ENCODE measurements at regions not wholly inside any gene's neighbourhood (a gene's known extent, or its start where the extent isn't known, plus 50 kb on each side); places are given as distances from the start of the nearest gene placed in this dataset.

DNA sequence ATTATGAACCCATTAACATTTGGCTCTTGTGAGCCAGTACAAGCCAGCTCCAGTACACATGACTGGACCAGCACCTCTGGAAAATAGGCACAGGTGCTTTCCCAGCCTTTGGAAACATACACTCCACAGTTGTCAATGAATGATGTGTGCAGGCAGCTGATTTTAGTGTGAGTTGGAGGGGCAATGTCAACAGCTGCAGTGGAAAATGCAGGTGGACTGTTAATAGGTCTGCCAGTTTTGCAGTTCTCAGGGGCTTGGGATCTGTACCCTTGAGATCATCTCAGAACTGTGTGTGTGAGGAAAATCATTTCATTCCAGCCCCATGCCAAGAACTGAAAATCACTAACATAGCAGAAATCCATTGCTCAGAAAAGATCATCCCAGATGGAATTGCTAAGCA is 81.7 kb upstream of the CHRDL1 start:
- H3K4me3 ChIP-seq (ENCODE audit: low read depth, low read length), result no peak overlapping the region
- DNase-seq (ENCODE audit: low read depth), result no peak

DNA sequence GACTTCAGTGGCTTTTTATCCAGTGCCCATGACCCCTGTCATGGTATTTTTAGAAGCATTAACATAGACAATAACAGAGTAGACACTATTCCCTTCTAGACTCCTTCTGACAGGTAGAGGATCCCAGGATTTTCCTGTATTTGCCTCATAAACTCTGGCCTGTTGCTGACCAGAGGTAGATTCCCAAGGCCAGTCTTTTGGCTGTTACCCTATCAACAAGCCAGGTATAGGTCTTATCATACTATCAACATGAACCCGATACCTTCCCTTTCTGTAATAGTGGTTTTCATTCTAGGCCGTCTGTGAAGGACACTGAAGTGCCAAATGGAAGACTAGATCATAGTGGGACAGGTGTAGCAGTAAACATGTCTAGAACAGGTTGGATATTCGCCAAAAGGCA is 76.2 kb upstream of the CHRDL1 start:
- H3K4me3 ChIP-seq (ENCODE audit: low read depth, low read length), result no peak overlapping the region
- no peak for DNase-seq (ENCODE audit: low read depth)

DNA sequence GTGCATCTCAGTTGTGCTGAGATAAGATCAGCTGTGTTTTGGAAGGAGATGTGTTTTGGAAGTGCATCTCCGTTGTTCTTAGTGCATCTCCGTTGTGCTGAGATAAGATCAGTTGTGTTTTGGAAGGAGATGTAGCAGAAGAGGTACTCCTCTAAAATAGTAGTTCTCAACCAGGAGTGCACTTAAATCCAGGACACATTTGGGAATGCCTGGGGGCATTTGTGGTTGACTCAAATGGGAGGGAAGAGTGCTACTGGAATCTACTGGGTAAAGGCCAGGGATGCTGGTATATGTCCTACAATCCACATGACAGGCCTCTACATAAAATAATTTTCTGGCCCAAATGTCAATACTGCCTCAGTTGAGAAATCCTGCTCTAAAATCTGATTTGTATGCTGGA is 70.8 kb upstream of the CHRDL1 start:
- no peak overlapping the region for H3K4me3 ChIP-seq (ENCODE audit: low read depth, low read length)
- no peak for DNase-seq (ENCODE audit: low read depth)

DNA sequence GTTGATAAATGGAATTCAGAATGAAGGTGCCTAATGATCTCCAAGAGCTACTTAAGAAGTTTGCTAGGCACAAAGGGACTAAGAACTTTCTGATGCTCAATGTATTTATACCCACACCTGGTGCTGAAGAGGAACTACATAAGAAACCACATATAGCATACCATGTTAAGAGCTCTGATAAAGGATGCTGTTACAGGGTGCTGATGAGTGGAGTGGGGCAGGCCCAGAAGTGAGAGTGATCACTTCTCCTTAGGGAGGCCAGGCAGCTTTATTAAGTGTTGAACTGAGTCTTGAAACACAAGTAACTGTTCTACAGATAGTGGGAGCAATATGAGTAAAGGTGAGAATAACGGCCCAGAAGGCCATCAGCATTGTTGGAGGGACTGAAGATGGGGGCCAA is 68.3 kb upstream of the CHRDL1 start:
- no peak overlapping the region for H3K4me3 ChIP-seq (ENCODE audit: low read depth, low read length)
- no peak for DNase-seq (ENCODE audit: low read depth)

DNA sequence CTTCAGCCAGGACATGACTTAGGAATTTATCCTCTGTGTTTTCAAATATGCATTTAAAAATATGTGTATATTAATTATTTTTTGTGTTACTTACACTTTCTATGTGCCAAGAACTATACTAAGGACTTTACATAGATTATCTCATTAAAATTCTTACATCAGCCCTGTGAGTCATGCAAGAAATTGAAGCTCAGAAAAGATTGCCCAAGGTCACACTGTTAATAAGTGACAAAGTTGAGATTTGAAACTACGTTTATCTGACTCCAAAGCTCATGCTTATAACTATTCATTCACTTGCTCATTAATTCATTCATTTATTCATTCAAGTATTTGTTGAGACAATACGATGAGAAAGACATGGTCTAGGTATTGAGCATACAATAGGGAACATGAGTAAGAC is 62.9 kb upstream of the CHRDL1 start:
- DNase-seq (ENCODE audit: low read depth), result no peak
- H3K4me3 ChIP-seq (ENCODE audit: low read depth, low read length), result no peak overlapping the region

DNA sequence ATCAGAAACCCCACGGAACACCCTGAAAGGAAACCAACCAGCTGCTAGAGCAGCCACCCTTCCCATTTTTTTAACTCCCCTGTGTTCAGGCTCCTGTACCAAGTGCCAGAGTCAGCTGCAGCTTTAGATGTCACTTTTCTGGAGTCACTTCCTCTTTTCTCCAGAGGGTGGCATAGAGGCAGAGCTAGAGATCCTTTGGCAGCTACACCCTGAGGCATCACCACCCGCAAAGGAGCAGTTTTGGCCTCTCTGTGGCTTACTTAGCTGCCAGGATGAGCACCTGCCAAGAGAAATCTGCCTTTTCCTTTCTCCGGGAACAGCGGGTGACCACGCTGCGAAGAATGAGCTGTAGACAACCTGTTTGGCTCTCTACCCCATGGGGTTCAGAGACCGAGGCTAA is 58.0 kb upstream of the CHRDL1 start:
- DNase-seq (ENCODE audit: low read depth), result no peak
- H3K4me3 ChIP-seq (ENCODE audit: low read depth, low read length), result no peak overlapping the region

DNA sequence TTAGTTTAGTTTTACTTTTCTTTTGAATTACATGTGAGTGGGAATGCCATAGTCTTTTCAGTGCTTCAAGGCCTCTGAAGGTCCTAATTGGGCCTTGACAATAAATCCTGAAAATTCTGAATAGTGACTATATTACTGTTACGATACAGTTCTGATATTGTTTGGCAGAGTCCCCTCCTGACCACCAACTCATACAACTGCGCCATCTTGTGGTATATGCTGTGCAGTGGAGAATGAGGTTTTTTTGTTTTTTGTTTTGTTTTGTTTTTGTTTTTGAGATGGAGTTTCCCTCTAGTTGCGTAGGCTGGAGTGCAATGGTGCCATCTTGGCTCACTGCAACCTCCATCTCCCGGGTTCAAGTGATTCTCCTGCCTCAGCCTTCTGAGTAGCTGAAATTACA is 56.6 kb upstream of the CHRDL1 start:
- no peak for DNase-seq (ENCODE audit: low read depth)

DNA sequence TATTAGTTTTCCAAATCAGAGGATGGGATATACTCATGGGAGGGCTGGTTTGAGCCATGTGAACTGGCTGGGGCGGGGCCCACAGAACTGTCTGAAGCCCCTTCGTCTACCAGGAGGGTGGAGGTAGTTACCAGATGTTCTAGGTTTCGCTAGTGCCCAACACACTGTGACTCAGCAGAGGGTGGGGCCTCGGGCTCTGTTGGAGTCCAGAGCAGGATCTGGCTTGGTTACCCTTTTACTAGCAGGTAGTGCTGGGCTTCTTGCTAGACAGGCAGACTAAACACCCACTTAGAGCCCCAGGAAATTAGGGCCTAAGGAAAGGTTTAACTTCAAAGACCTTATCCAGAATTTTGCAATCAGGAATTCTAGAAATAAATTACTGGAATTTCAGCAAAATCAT is 56.2 kb upstream of the CHRDL1 start:
- DNase-seq (ENCODE audit: low read depth), result no peak
- no peak overlapping the region for H3K4me3 ChIP-seq (ENCODE audit: low read depth, low read length)

More for the DNA sequence above, 56.6 kb upstream of the CHRDL1 start:
- H3K4me3 ChIP-seq (ENCODE audit: low read depth, low read length), result no peak overlapping the region

DNA sequence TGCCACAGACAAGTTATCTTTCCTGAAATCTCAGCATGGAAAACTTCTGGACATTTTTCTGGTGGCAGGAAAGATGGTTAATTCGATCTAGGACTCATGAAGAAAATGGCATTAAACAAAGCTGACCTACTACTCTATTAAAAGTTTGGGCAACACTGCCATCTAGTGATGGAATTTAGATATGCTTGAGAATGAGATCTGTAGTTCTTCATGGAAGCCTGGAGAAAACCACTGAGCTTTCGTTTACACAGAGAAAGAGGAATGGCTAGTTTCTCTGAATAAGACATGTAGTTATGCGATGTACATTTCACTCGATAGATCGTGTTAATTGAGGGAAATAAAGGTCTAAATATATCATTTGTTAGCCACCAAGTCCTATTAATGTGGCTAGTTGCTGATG is 51.7 kb upstream of the CHRDL1 start:
- no peak for DNase-seq (ENCODE audit: low read depth)
- no peak overlapping the region for H3K4me3 ChIP-seq (ENCODE audit: low read depth, low read length)

DNA sequence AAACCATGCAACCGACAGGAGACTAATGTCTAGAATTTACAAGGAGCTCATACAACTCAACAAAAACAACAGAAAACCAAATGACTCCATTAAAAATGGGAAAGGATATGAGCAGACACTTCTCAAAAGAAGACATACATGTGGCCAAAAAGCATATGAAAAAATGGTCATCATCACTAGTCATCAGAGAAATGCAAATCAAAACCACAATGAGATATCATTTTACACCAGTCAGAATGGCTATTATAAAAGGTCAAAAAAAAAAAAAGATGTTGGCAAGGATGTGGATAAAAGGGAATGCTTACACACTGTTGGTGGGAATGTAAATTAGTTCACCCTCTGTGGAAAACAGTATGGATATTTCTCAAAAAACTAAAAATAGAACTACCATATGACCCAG is 50.5 kb upstream of the CHRDL1 start:
- DNase-seq (ENCODE audit: low read depth), result no peak
- no peak overlapping the region for H3K4me3 ChIP-seq (ENCODE audit: low read depth, low read length)
